WERI-Rb-1 (cell line): ENCODE measurements at regions not wholly inside any gene's neighbourhood (a gene's known extent, or its start where the extent isn't known, plus 50 kb on each side); places are given as distances from the start of the nearest gene placed in this dataset.
"Not testable (repeated sequence)": the region's sequence is repeated elsewhere in the genome, so short reads cannot be mapped to it uniquely, and the experiment has no call there.

Source experiments
- DNase-seq: peaks from one replicate; pipeline ENCODE4 v3.0.0-alpha.2; 2020
- H3K27ac ChIP-seq: fragments of 250-450 bp; sonication (Bioruptor Pico); 2 replicates; pipeline ENCODE4 v1.5.1; 2020; ENCODE audit warnings: mild to moderate bottlenecking, moderate library complexity
- H3K27me3 ChIP-seq: fragments of 250-450 bp; sonication (Bioruptor Pico); 2 replicates; pipeline ENCODE4 v1.5.1; 2021; ENCODE audit warnings: mild to moderate bottlenecking, low read depth, moderate library complexity; ENCODE audit not compliant: insufficient read depth, severe bottlenecking
- H3K36me3 ChIP-seq: fragments of 250-450 bp; sonication (Bioruptor Pico); 2 replicates; pipeline ENCODE4 v1.5.1; 2020; ENCODE audit warnings: mild to moderate bottlenecking, moderate library complexity
- H3K4me3 ChIP-seq: 2 replicates; pipeline ENCODE4 v1.5.1; 2011; ENCODE audit warnings: low read depth, mild to moderate bottlenecking, control low read depth, low read length
- H3K9me3 ChIP-seq: fragments of 250-450 bp; sonication (Bioruptor Pico); 2 replicates; pipeline ENCODE4 v1.5.1; 2021; ENCODE audit warnings: mild to moderate bottlenecking, moderate library complexity; ENCODE audit not compliant: severe bottlenecking
- CTCF ChIP-seq: IDR thresholded peaks from 2 replicates; pipeline ENCODE4 v1.5.1; 2011; ENCODE audit warnings: low read depth, mild to moderate bottlenecking, control low read depth, inconsistent platforms, low read length

GRCh38 chr15:81890496-81890895 lies 155.3 kb downstream of the MEX3B start:
- Histone ChIP-seq H3K36me3 (no peaks in the 10 kb centered on the region), H3K9me3 (no peaks in the 10 kb centered on the region), H3K27ac (no peak overlapping the region), H3K4me3 (no peak overlapping the region), H3K27me3 (no peaks in the 10 kb centered on the region)
- no peak for DNase-seq
- TF ChIP-seq CTCF = no peak

- H3K4me3 ChIP-seq = no peak overlapping the region
- DNase-seq = no peak
- H3K9me3 ChIP-seq = no peaks in the 10 kb centered on the region
- H3K36me3 ChIP-seq = no peaks in the 10 kb centered on the region
- H3K27ac ChIP-seq = no peak overlapping the region
- H3K27me3 ChIP-seq = no peaks in the 10 kb centered on the region
- no peak for TF ChIP-seq CTCF
These were observed 156.3 kb downstream of the MEX3B start for GRCh38 chr15:81889485-81889881.

- no peaks in the 10 kb centered on the region for H3K9me3 ChIP-seq
- no peak for TF ChIP-seq CTCF
- no peaks in the 10 kb centered on the region for H3K27me3 ChIP-seq
- no peaks in the 10 kb centered on the region for H3K36me3 ChIP-seq
- no peak overlapping the region for H3K4me3 ChIP-seq
- H3K27ac ChIP-seq = no peak overlapping the region
- no peak for DNase-seq
These were observed 156.9 kb downstream of the MEX3B start for GRCh38 chr15:81888748-81889484.

GRCh38 chr15:81887912-81888311 lies 157.9 kb downstream of the MEX3B start:
- no peak for TF ChIP-seq CTCF
- H3K4me3 ChIP-seq = no peak overlapping the region

GRCh38 chr15:81887188-81887587 lies 158.6 kb downstream of the MEX3B start:
- not testable (repeated sequence) for H3K27me3 ChIP-seq, H3K36me3 ChIP-seq, H3K4me3 ChIP-seq, H3K9me3 ChIP-seq, DNase-seq, H3K27ac ChIP-seq

More at GRCh38 chr15:81887912-81888311, 157.9 kb downstream of the MEX3B start:
- Histone ChIP-seq H3K27me3 (no peaks in the 10 kb centered on the region), H3K36me3 (no peaks in the 10 kb centered on the region), H3K27ac (no peak overlapping the region), H3K9me3 (no peaks in the 10 kb centered on the region)
- DNase-seq = no peak

- no peak for TF ChIP-seq CTCF
- Histone ChIP-seq H3K27me3 (no peaks in the 10 kb centered on the region), H3K4me3 (no peak overlapping the region), H3K36me3 (no peaks in the 10 kb centered on the region), H3K9me3 (no peaks in the 10 kb centered on the region), H3K27ac (no peak overlapping the region)
- no peak for DNase-seq
These were observed 159.2 kb downstream of the MEX3B start for GRCh38 chr15:81886591-81886990.
